AG10803 (cell line): ENCODE measurements at regions not wholly inside any gene's neighbourhood (a gene's known extent, or its start where the extent isn't known, plus 50 kb on each side); places are given as distances from the start of the nearest gene placed in this dataset.

Source experiments
- DNase-seq: peaks from one replicate; pipeline ENCODE4 v3.0.0; 2010; ENCODE audit warnings: low read depth
- H3K4me3 ChIP-seq: 2 replicates; pipeline ENCODE4 v1.5.1; 2011; ENCODE audit warnings: mild to moderate bottlenecking, low read length, control low read depth
- TF ChIP-seq, protein P1 (sequence below): conservative IDR thresholded peaks from 2 replicates; pipeline ENCODE4 v1.5.1; 2011; ENCODE audit warnings: mild to moderate bottlenecking, low read length, control low read depth, inconsistent platforms

DNA sequence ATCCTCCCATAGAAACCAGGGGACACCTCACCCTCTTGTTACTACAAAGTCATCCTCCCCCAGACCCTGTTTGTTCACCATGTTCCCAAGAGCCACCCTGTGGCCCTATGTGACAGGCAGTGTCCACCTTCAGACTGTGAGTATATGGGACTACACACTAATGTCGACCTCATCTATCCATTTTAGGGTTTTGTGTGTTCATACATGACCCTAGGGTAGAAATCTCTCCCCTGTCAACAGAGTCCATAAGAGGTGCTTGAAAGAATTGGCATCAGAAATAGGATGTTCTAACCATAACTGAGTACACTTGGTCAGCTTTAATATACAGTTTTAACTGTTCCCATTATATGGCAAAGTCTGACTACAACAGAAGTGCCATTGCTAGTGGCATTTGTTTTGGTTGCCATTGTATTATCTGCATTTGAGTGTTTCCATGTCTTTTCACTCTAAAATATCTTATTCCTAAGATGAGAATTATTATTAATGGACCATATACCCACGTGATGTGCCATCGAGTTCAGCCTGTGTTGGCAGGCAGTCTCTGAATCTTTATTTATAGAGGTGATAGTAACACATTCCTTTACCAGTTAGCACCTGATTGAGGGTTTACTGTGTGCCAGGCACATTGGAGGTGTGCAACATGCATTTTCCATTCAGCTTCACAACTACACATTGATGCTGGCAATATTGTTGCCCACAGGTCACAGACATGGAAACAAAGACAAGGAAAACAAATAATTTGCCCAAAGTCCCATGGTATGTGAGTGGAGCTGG lies 590.6 kb upstream of the IGFBP3 start:
- TF ChIP-seq, protein P1, sequence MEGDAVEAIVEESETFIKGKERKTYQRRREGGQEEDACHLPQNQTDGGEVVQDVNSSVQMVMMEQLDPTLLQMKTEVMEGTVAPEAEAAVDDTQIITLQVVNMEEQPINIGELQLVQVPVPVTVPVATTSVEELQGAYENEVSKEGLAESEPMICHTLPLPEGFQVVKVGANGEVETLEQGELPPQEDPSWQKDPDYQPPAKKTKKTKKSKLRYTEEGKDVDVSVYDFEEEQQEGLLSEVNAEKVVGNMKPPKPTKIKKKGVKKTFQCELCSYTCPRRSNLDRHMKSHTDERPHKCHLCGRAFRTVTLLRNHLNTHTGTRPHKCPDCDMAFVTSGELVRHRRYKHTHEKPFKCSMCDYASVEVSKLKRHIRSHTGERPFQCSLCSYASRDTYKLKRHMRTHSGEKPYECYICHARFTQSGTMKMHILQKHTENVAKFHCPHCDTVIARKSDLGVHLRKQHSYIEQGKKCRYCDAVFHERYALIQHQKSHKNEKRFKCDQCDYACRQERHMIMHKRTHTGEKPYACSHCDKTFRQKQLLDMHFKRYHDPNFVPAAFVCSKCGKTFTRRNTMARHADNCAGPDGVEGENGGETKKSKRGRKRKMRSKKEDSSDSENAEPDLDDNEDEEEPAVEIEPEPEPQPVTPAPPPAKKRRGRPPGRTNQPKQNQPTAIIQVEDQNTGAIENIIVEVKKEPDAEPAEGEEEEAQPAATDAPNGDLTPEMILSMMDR = no peak
- no peak overlapping the region for H3K4me3 ChIP-seq
- DNase-seq = no peak

DNA sequence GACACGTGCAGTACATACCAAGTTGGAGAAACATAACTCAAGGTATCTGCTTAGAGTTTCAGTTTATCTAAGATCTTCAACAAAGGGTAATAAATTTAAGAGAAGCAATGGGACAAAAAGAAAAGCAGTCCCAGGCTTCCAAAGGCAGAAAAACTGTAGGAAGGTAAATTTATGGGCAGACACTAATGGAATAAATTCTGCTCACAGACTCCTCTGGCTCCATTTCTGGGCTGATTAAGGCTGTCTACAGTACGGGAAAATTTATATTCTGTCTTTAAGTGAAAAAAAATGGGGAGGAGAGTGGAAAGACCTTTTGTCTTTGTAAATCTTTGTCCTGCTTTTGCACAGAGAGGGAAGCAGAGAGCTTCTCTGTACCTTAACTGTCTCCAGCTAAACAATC lies 587.5 kb upstream of the IGFBP3 start:
- TF ChIP-seq, protein P1 = no peak

GRCh38 chr7:46507560-46507959 lies 586.5 kb upstream of the IGFBP3 start:
- TF ChIP-seq, protein P1 = no peak
- H3K4me3 ChIP-seq = no peak overlapping the region
- DNase-seq = no peak

More for the DNA sequence above, 587.5 kb upstream of the IGFBP3 start:
- H3K4me3 ChIP-seq = no peak overlapping the region
- no peak for DNase-seq

GRCh38 chr7:46494441-46494840 lies 573.4 kb upstream of the IGFBP3 start:
- TF ChIP-seq, protein P1 = no peak
- DNase-seq = no peak
- no peak overlapping the region for H3K4me3 ChIP-seq

- no peak overlapping the region for H3K4me3 ChIP-seq
- TF ChIP-seq, protein P1 = no peak
- DNase-seq = peak; percentile 54
Measured at GRCh38 chr7:46494028-46494427, 573.0 kb upstream of the IGFBP3 start.

GRCh38 chr7:46493196-46493595 lies 572.1 kb upstream of the IGFBP3 start:
- no peak for DNase-seq
- TF ChIP-seq, protein P1 = no peak
- no peak overlapping the region for H3K4me3 ChIP-seq

GRCh38 chr7:46492466-46492865 lies 571.4 kb upstream of the IGFBP3 start:
- H3K4me3 ChIP-seq = no peak overlapping the region
- no peak for DNase-seq
- TF ChIP-seq, protein P1 = no peak
